Dermis blood vessel endothelial cell (primary cell): ENCODE measurements at regions not wholly inside any gene's neighbourhood (a gene's known extent, or its start where the extent isn't known, plus 50 kb on each side); places are given as distances from the start of the nearest gene placed in this dataset.

ENCODE experiments used
- DNase-seq: peaks from one replicate; pipeline ENCODE4 v3.0.0; 2010

DNA sequence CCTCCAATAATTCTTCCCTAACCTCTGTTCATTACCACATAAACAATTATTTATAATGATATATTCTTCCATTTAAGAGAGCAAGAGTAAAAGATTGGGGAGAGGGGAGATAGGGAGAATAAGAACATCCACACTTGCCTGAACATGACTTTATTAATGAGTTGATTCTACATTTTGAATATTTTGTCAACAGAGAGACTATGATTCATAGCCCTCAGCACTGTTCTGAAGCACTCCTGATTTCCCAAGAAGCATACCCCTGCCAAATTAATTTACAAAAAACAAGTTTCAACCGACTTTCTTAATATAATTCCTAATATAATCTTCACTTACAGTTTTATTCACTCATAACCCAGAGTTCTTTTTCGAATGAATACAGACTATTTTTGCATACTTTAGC, 828.8 kb downstream of the ROBO2 start:
- DNase-seq: no peak

DNA sequence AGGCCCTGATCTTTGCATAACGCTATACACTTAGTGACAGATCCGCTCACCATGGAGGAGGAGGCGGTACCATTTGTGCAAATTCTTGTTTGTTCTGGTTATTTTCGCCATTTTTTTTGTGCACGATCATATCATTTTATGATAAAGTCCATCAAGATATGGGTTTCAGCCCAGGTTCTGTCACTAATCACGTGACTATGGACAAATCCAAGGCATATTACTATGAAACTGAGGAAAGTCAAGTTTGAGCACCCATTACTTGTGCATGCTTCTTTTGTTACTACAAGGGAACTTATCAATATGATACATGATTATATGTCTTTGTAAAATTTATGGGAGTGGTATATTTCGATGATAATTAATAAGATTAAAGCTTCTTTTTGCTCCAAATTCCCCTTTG, 829.5 kb downstream of the ROBO2 start:
- no peak for DNase-seq

DNA sequence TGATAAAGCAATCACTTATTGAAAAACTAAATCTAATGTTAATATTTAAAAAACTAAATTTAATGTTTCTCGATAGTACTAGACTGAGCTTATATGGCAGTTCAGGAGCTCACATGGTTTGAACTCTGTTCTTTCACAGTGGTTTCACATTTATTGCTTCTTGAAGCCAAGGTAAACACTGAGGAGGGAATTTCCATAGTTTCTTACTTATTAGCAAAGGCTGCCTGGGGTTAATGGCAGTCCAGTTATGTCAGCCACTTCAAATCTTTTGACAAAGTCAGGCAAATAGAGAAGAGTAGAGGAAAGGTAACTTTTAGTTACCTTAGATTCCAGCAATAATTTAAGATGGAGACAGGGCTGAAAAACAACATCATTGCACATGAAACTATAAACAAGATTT, 831.5 kb downstream of the ROBO2 start:
- DNase-seq: no peak

DNA sequence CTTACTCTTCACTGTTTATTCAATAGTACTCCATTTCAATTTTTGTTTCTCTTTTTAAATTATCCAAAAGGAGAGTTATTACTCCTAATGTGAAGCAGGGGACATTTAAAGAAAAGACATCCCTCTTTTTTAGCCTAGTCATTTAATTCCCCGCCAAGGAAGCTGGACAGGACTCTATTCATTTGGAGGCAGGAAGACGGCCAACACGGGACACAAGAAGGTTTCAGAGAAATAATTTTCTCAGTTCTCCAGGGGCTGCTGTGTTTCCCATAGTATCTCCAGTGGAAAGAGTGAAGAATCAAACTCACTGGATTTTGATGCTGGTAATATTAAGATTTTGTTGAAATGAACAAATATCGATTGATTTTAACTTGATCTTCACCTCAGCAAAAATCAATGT, 833.7 kb downstream of the ROBO2 start:
- no peak for DNase-seq

DNA sequence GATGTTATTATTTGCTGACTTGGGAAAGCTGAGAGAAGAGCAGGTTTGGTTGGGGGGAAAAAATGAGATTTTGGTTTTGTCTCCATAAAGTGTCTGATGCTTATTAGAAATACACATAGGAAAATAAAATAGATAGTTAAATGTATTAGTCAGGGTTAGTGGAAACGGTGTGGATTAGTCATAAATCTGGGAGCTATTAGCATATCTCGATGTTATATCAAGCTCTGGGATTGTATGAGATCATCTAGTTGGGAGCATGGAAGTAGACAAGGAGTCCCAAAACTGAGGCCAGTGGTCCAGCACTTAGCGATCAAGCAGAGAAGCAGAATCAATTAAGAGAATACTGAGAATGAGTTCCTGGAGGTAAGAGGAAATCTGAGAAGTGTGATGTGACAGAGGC, 845.5 kb downstream of the ROBO2 start:
- DNase-seq: peak; percentile 16

GRCh38 chr3:77887611-77888010, 847.7 kb downstream of the ROBO2 start:
- peak; percentile 6 for DNase-seq

DNA sequence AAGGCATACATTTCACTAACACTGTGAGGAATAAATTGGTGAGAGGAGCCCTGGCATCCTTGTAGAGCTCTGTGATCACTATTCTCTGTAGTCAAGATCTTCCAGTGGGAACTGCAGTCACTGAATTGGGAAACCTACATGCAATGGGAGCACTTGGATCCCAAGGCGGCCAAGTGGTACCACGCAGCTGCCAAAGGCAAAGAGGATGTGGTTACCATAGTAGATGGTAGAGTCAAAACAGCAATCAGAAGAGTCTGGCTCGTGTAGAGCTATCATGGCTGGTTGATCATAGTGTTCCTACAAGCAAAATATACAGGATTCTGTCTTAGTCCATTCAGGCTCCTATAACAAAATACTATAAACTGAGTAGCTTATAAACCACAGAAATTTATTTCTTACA, 849.7 kb downstream of the ROBO2 start:
- DNase-seq: no peak

DNA sequence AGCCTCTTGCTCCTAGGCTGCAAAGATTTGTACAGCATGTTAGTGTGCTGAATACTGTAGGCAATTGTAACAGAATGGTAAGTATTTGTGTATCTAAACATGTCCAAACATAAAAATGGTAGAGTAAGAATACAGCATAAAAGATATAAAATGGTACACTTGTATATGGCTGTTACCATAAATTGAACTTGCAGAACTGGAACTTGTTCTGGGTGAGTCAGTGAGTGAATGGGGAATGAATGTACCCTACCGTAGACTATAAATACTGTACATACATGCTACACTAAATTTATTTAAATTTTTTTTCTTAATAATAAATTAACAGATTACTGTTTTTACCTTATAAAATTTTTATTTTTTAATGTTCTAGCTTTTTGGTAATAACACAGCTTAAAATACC, 858.7 kb downstream of the ROBO2 start:
- no peak for DNase-seq

DNA sequence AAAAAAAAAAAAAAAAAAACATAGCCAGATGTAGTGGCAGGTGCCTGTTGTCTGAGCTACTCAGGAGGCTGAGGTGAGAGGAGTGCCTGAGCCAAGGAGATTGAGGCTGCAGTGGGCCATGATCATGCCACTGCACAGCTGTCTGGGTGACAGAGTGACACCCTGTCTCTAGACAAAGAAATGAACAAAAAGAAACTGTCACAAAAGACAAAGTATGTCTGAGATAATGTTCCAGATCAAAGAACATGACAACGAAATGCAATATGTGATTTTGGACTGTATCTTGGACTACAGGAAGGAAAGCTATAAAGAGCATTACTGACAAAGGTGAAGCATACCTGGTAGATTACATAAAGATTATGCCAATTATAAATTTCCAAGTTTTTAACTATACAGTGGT, 862.8 kb downstream of the ROBO2 start:
- DNase-seq: no peak

GRCh38 chr3:77906102-77906709, 866.3 kb downstream of the ROBO2 start:
- DNase-seq: peak; percentile 93

DNA sequence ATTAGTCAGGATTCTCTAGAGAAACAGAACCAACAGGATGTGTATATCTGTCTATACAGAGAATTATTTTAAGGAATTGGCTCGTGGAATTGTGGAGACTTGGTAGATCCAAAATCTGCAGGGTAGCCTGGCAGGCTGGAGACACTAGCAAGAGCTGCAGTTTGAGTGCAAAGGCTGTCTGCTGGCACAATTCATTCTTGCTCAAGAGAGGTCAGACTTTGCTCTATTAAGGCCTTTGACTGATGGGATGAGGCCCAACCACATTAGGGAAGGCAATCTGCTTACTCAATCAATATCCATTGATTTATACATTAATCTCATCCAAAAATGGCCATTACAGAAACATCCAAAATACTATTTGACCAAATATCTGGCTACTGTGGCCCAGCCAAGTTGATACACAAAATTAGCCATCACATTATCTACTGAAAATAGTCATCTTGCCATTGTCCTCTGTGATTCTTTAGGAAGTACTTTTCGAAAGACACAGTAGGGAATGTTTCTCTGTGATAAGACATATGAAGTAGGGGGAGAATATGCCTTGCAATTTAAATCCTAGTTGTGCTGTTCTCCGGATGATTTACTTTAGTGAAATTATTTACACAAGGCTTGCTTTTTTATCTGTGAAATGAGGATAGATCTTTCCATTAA, 873.8 kb downstream of the ROBO2 start:
- no peak for DNase-seq

GRCh38 chr3:77915336-77915735, 875.4 kb downstream of the ROBO2 start:
- DNase-seq: no peak

DNA sequence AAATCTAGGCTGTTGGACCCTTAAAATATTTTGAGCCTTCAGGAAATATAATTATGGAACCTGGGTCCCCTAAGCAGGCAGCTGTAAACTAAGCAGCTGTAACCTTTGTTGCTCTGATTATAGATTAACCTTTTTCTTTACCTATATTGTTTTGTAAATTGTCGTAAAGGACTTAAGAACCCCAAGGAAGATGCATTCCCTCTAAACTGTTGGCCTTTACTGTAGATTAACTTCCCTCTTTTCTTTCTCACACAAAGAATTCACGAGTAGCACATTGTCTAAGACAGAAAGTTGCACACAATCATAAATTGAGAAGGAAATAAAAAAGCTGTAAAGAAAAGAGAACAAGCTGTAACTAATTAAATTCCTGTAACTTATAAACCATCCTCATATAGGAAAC, 877.3 kb downstream of the ROBO2 start:
- no peak for DNase-seq

DNA sequence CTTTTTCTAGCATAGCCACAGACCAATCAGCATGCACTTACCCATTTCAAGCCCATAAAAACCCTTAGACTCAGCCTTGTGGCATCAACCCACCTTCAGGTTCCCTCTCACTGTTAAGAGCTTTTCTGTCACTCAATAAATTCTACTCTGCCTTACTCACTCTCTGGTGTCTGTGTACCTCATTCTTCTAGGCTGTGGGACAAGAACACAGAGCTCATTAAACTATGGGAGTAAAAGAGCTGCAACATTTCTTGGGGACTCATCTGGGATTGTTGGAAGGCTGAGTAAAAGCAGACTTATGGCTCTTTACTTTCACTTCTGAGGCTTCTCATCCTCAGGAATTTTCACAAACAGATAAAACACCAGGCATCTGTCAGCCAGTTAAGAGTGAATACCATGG, 879.3 kb downstream of the ROBO2 start:
- no peak for DNase-seq

DNA sequence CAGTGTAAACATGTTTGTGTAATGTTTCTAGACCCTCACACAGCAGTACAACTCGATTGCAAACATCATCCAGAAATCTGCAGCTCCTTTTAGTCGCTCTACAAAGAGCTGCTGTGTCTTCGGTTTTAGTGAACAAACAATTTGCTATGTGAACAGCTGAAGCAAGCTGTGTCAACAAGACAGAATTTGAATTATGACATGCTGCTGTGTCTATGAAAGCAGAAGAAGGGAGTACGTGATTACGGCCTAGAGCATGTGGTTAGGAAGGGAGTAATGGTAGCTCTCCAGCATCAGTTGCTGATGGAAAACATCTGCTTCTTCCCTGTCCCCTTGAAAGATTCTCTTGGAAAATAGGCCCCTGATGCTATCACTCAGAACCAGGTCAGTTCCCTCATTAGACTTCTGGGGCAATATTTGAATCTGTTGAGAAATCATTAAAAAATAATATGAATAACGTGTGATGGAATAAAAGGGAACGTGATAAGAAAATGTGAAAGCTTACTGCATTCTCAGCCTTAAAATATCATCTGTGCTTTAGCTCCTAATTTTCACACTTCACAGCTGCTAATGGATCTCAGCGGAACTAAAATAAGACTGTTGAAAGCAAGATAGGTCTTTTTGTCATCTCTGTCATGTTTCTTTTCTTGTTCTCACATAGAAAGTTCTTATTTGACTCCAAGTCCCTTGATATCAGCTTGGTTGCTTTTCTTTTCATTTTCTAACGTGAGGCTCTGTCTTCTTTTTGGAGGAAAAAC, 891.5 kb downstream of the ROBO2 start:
- no peak for DNase-seq

DNA sequence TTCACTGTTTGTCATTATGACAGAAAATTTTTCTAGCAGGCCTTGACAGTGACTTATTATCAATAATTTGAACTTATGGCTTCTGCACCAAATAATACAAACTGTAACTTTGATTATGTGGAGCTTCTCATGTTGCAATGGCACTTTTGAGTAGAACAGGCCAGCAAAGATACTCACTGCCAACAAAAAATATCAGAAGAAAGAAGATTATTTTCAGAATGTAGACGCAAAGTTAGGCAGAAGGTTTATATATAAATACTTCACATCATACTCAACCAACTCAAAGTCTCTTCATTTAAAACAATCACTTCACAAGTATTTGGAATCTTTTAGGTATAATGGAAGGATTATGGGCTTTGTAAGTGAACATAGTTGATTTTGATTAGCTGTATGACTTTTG, 893.0 kb downstream of the ROBO2 start:
- no peak for DNase-seq

DNA sequence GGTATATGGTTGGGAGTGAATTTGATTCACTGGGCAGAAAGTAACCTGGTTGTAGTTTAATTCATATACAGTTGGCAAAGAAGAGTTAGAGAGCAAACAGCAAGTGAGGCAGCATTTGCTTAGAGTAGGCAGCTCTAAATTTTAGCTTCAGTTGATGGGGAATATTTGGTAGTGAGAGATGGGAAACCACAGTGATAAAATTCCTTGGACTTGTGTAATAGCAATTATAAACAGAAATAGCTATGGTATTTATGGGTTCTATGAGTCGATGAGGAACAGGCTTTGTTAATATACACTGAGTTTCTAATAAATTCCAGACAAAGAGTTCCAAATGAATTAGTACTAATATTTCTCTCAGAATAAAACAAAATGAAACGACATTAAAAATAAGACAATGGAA, 894.0 kb downstream of the ROBO2 start:
- DNase-seq: no peak

DNA sequence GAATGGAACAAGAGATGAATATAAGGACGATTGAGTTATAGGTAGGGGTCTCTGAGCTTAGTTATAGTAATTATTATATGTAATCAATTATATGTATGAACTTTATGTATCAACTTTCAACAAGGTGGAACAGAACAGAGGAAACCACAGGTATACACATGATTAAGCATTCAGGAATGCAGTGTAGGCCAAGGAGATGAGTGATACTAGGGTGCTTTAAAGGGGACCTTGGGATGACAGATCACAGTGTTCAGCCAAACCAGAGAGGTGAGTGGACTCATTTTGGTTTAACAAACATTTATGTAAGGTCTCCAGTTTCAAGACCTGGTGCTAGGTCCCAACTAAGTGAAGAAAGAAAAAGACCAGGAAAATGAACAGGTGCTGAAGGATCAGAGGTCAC, 895.5 kb downstream of the ROBO2 start:
- no peak for DNase-seq

DNA sequence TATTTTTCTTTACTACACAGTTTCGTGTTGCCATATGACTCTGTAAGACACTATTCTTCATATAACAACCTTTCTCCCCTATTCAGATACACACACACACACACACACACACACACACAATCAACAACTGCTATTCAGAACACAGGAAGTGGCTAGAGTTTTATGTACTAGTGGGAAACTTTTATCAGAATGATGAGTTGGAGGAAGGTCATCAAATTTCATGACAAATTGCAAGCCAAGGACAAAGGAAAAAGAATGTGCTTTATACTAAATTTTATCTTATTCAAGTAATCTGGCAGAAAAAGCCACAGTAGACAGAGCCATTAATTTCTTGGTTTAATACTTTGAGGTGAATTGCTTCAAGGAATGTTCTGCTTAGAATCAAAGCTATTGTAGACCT, 899.8 kb downstream of the ROBO2 start:
- DNase-seq: peak; percentile 10

GRCh38 chr3:77943598-77943997, 903.7 kb downstream of the ROBO2 start:
- no peak for DNase-seq

- DNase-seq: no peak
These were observed 905.4 kb downstream of the ROBO2 start for GRCh38 chr3:77945320-77945719.

- DNase-seq: no peak
These were observed 907.8 kb downstream of the ROBO2 start for GRCh38 chr3:77947671-77948070.

DNA sequence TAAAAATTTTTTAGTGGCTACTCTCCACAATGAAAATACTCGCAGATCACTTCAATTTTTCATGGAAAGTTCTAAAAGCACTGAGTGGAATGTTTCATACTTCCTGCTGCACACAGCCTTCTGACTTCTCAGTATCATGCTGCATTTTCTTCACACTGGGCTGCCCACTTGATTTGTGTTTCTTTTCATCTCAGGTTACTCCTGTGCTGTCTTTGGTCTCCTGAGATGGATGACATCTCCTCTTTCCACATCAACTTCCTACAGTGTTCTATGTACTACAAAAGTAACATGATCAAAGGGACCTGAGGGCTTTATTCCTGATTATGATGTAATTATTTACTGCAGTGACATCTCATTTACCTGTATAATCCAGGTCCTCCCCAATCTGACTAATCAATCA, 927.7 kb downstream of the ROBO2 start:
- DNase-seq: no peak

GRCh38 chr3:77976079-77976478, 936.2 kb downstream of the ROBO2 start:
- no peak for DNase-seq
